Panc1 (cell line): ENCODE measurements at regions not wholly inside any gene's neighbourhood (a gene's known extent, or its start where the extent isn't known, plus 50 kb on each side); places are given as distances from the start of the nearest gene placed in this dataset.

Experiments
- POLR2AphosphoS5 ChIP-seq: IDR thresholded peaks from 2 replicates; pipeline ENCODE4 v1.6.1; 2012; ENCODE audit warnings: mild to moderate bottlenecking, low read depth, low read length, moderate library complexity
- REST ChIP-seq, 2 experiments: IDR thresholded peaks; 2 replicates each; pipeline ENCODE4 v1.6.1; 2011 to 2012; ENCODE audit warnings: low read depth in 2 of 2, control low read depth in 1 of 2, low read length in 1 of 2, mild to moderate bottlenecking in 1 of 2, moderate library complexity in 1 of 2; ENCODE audit not compliant: insufficient read depth in 1 of 2
- SIN3A ChIP-seq: IDR thresholded peaks from 2 replicates; pipeline ENCODE4 v1.6.1; 2012; ENCODE audit warnings: low read depth, mild to moderate bottlenecking, low read length, moderate library complexity, borderline replicate concordance; ENCODE audit not compliant: insufficient read depth
- TF ChIP-seq, protein P1 (sequence below): fragments of 450-650 bp; IDR thresholded peaks from 2 replicates; pipeline ENCODE4 v1.5.1; 2017; ENCODE audit warnings: mild to moderate bottlenecking

GRCh38 chr16:80875616-80876015 lies 71.2 kb upstream of the CDYL2 start:
- TF ChIP-seq, protein P1, sequence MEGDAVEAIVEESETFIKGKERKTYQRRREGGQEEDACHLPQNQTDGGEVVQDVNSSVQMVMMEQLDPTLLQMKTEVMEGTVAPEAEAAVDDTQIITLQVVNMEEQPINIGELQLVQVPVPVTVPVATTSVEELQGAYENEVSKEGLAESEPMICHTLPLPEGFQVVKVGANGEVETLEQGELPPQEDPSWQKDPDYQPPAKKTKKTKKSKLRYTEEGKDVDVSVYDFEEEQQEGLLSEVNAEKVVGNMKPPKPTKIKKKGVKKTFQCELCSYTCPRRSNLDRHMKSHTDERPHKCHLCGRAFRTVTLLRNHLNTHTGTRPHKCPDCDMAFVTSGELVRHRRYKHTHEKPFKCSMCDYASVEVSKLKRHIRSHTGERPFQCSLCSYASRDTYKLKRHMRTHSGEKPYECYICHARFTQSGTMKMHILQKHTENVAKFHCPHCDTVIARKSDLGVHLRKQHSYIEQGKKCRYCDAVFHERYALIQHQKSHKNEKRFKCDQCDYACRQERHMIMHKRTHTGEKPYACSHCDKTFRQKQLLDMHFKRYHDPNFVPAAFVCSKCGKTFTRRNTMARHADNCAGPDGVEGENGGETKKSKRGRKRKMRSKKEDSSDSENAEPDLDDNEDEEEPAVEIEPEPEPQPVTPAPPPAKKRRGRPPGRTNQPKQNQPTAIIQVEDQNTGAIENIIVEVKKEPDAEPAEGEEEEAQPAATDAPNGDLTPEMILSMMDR = no peak
- no peak for TF ChIP-seq REST (IDR thresholded peaks at IDR 0.05; ENCODE audit: insufficient read depth in 1 of 2, low read depth in 2 of 2, low read length in 1 of 2)
- TF ChIP-seq POLR2AphosphoS5 = no peak
- no peak for TF ChIP-seq SIN3A
